ENCODE measurements at regions not wholly inside any gene's neighbourhood (a gene's known extent, or its start where the extent isn't known, plus 50 kb on each side); places are given as distances from the start of the nearest gene placed in this dataset.

- H4K20me1 ChIP-seq (ENCODE audit: low read length) = no peaks in the 10 kb centered on the region
- H3K27me3 ChIP-seq (ENCODE audit: low read length) = no peaks in the 10 kb centered on the region
- no peaks in the 10 kb centered on the region for H3K9me2 ChIP-seq (replicated peaks; ENCODE audit: low read length)
- no peaks in the 10 kb centered on the region for H3K9me3 ChIP-seq (ENCODE audit: low read length)
- no peak for ATAC-seq
- H3K9ac ChIP-seq (ENCODE audit: low read length) = no peak overlapping the region
- no peak overlapping the region for H3K4me2 ChIP-seq (ENCODE audit: low read length)
- ChIA-PET CTCF (no interaction called here), POLR2A (ENCODE audit: unreplicated experiment) (no interaction called here)
- no peak overlapping the region for H3K4me3 ChIP-seq (ENCODE audit: low read length)
- no peaks in the 10 kb centered on the region for H3K4me1 ChIP-seq (ENCODE audit: insufficient read depth, low read length)
- no peak overlapping the region for H2AFZ ChIP-seq (ENCODE audit: low read length)
- no peak for TF ChIP-seq CTCF (conservative IDR thresholded peaks at IDR 0.05; ENCODE audit: low read depth, low read length)
- no peak for TF ChIP-seq EZH2 (IDR thresholded peaks at IDR 0.05; ENCODE audit: low read length, unreplicated experiment)
- no peak for TF ChIP-seq EZH2phosphoT487 (IDR thresholded peaks at IDR 0.05; ENCODE audit: borderline replicate concordance, low read length)
- intact Hi-C loops (cut with micrococcal nuclease) = no loop called here
- BruUV-seq (replicated peaks) = no TSS peak
- no peaks in the 10 kb centered on the region for H3F3A ChIP-seq (ENCODE audit: low read length, unreplicated experiment)
- no peaks in the 10 kb centered on the region for H3K36me3 ChIP-seq (ENCODE audit: low read depth, low read length)
- H3K79me2 ChIP-seq (ENCODE audit: low read length) = no peaks in the 10 kb centered on the region
- H3K27ac ChIP-seq (ENCODE audit: low read length) = no peak overlapping the region
- no peak for DNase-seq
These were observed 238.4 kb downstream of the ZEB2 start for GRCh38 chr2:144281476-144281875.

- BruUV-seq (replicated peaks) = no TSS peak
- H3F3A ChIP-seq (ENCODE audit: low read length, unreplicated experiment) = no peaks in the 10 kb centered on the region
- H3K79me2 ChIP-seq (ENCODE audit: low read length) = no peaks in the 10 kb centered on the region
- no peak overlapping the region for H3K4me2 ChIP-seq (ENCODE audit: low read length)
- no peak overlapping the region for H3K27ac ChIP-seq (ENCODE audit: low read length)
- H3K36me3 ChIP-seq (ENCODE audit: low read depth, low read length) = no peaks in the 10 kb centered on the region
- ATAC-seq = no peak
- H3K4me1 ChIP-seq (ENCODE audit: insufficient read depth, low read length) = no peaks in the 10 kb centered on the region
- no peaks in the 10 kb centered on the region for H3K9me2 ChIP-seq (replicated peaks; ENCODE audit: low read length)
- no peaks in the 10 kb centered on the region for H3K9me3 ChIP-seq (ENCODE audit: low read length)
- intact Hi-C loops (cut with micrococcal nuclease) = no loop called here
- no peaks in the 10 kb centered on the region for H3K27me3 ChIP-seq (ENCODE audit: low read length)
- ChIA-PET POLR2A (ENCODE audit: unreplicated experiment) (no interaction called here), CTCF (no interaction called here)
- no peak overlapping the region for H3K9ac ChIP-seq (ENCODE audit: low read length)
- H2AFZ ChIP-seq (ENCODE audit: low read length) = no peak overlapping the region
- DNase-seq = no peak
- TF ChIP-seq EZH2 (IDR thresholded peaks at IDR 0.05; ENCODE audit: low read length, unreplicated experiment) (no peak), EZH2phosphoT487 (IDR thresholded peaks at IDR 0.05; ENCODE audit: borderline replicate concordance, low read length) (no peak), CTCF (conservative IDR thresholded peaks at IDR 0.05; ENCODE audit: low read depth, low read length) (no peak)
- no peaks in the 10 kb centered on the region for H4K20me1 ChIP-seq (ENCODE audit: low read length)
- no peak overlapping the region for H3K4me3 ChIP-seq (ENCODE audit: low read length)
These were observed 239.9 kb downstream of the ZEB2 start for GRCh38 chr2:144280009-144280408.

- Histone ChIP-seq H3K9ac (ENCODE audit: low read length) (no peak overlapping the region), H3K27me3 (ENCODE audit: low read length) (no peaks in the 10 kb centered on the region), H3K9me3 (ENCODE audit: low read length) (no peaks in the 10 kb centered on the region), H3K36me3 (ENCODE audit: low read depth, low read length) (no peaks in the 10 kb centered on the region), H3F3A (ENCODE audit: low read length, unreplicated experiment) (no peaks in the 10 kb centered on the region), H3K79me2 (ENCODE audit: low read length) (no peaks in the 10 kb centered on the region), H4K20me1 (ENCODE audit: low read length) (no peaks in the 10 kb centered on the region), H3K27ac (ENCODE audit: low read length) (no peak overlapping the region), H3K4me2 (ENCODE audit: low read length) (no peak overlapping the region), H3K4me1 (ENCODE audit: insufficient read depth, low read length) (no peaks in the 10 kb centered on the region), H2AFZ (ENCODE audit: low read length) (no peak overlapping the region), H3K9me2 (replicated peaks; ENCODE audit: low read length) (no peaks in the 10 kb centered on the region), H3K4me3 (ENCODE audit: low read length) (no peak overlapping the region)
- BruUV-seq (replicated peaks) = no TSS peak
- ATAC-seq = no peak
- no peak for DNase-seq
- intact Hi-C loops (cut with micrococcal nuclease) = no loop called here
- ChIA-PET POLR2A (ENCODE audit: unreplicated experiment) (no interaction called here), CTCF (no interaction called here)
- TF ChIP-seq EZH2phosphoT487 (IDR thresholded peaks at IDR 0.05; ENCODE audit: borderline replicate concordance, low read length) = no peak
- TF ChIP-seq EZH2 (IDR thresholded peaks at IDR 0.05; ENCODE audit: low read length, unreplicated experiment) = no peak
- no peak for TF ChIP-seq CTCF (conservative IDR thresholded peaks at IDR 0.05; ENCODE audit: low read depth, low read length)
These were observed 240.8 kb downstream of the ZEB2 start for GRCh38 chr2:144279165-144279564.

All from PC-3 (cell line).